SIG-M5 treated with dmso at 0.1 percent for 504 hours (cell line): ENCODE measurements at regions not wholly inside any gene's neighbourhood (a gene's known extent, or its start where the extent isn't known, plus 50 kb on each side); places are given as distances from the start of the nearest gene placed in this dataset.

ENCODE experiments used
- DNase-seq: peaks from one replicate; lab custom pipeline; 2025; ENCODE audit not compliant: unreplicated experiment; lab: John Stamatoyannopoulos, UW

DNA sequence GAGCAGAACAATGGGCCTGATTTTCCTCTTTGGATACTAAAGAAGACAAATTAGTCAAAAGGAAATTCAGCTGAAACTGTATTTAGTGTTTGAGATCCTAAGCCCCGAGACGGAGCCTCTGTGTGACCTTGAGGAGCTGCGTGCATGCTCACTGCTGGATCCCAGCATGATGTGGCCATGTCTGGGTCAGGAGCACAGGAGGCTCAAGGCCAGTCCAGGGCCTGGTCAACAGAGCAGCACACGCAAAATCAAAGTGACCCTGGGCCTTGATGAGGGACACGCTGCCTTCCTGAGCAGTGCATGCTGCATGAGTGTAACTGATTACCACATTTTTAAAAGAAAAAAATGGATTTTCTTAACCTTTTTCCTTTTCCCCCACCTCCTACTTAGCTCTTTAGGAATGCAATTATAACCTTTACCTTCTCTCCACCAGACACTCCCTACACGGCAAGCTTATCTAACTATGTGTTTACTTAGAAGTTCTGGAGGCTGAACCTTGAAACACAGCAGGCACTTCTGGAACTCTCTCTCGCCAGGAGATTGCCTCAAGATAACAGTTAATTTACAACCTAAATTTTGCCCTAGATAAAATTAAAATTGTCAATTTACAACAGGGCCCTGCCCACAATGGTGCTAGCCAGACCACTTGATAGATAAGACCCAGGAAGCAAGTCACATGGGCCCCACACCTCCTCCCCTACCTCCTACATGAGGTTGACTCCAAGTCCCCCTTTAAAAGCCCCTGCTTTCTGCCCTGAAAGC is 144.6 kb downstream of the LRIG2 start:
- DNase-seq, result no peak

DNA sequence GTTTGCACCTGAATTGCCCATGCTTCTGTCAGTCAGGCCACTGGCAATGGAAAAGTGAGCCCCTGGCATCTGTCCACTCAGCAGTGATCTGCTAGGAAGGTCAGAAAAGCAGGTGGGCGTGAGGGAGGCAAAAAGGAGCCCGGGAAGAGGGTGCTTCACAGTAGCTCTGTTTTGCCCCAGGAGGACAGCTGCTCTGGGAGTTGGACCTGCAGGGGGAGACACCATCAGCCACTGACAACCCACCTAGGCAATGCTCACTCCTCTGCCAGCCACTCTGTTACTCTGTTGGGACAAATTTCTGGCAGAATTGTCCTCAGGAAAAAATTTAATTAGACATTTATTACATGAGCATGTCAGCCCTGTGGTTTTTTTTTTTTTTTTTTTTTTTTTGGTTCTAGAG is 146.4 kb downstream of the LRIG2 start:
- no peak for DNase-seq

DNA sequence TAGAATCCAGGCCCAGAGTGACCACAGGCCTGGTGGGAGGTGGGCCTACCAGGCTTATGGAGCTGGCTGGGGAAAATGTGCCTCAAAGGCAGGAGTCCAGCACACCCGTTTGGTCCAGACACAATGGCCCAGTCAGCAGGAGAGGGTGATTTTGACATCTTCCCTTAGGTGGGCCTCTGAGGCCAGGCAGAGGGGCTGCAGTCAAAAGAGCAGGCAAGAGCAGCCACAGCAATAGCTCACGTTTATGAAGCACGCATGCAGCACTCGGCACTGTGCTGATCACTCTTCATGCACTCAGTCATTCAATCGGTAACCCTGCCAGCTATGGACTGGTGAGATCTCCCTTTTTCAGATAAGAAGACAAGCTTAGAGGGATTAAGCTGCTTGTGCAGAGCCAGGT is 146.8 kb downstream of the LRIG2 start:
- DNase-seq, result no peak

DNA sequence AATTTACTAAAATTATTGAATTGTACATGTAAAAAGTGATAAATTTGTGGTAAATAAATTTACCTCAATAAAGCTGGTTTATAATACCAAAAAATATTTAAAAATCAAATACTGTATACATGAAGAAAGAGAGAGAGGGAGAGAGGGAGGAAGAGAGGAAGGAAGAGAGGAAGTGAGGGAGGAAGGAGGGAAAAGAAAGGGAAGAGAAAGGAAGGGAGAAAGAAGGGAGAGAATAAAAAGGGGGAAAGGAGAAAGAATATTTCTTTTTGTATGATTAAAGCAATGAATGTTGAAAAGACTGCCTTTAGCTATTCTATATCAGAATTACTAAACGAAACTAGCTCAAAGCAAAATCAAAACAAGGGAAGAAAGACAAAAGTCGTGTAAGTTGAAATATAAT is 150.0 kb downstream of the LRIG2 start:
- no peak for DNase-seq

DNA sequence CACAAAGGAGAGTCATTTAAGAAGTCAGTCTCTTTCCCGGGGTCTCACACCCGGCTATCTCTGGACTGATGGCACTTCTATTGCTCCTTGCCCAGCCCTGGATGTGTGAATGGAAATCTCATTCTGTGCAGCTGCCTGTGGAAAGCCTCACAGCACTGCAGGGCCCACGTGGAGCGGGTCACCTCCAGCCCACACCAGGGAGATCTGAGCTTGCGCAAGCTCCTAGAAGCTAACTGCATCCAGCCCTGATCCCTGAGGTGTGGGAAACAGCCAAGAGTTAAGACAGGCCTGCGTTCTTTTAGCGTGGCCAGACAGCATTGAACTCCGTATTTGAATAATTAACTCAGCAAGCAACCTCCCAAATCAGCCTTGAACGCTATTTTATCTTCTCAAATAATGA is 150.5 kb downstream of the LRIG2 start:
- DNase-seq, result no peak

DNA sequence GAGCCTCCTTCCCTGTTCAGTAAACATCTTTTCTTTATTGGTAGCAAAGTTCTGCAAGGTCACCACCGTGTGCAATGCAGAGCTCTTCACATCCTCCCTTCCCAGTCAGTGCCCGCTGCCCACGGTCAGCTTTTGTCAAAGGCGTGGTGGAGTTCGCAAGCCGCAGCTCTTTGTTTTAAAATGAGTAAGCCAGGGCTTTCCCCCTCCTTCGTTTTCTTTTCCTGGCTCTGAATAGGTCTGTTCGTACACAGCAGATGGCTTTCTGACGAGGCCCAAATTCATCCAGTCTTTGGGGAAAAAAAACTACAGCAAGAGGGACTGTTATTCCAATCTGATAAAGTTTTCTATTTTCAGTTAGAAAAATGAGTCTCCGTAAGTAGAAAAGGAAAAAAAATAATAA is 153.2 kb downstream of the LRIG2 start:
- DNase-seq, result no peak

DNA sequence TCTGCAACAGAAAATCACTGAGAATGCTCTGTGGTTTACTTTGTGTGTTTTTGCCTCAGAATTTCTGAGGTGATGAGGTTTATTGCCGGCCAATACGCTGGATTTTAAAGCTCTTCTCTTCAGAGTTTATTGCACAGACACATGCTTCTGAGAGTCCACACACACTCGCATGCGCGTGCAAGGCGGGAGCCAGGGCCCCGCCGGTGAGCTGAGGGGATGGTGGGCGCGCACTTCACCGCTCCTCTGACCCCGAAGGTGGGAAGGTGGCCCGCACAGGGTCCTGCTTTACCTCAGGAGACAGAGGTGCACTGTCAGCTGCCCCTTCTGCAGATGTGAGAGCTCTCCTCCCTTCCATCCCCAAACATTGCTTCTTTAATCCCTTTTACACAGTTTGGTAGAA is 158.4 kb upstream of the MAGI3 start:
- no peak for DNase-seq

DNA sequence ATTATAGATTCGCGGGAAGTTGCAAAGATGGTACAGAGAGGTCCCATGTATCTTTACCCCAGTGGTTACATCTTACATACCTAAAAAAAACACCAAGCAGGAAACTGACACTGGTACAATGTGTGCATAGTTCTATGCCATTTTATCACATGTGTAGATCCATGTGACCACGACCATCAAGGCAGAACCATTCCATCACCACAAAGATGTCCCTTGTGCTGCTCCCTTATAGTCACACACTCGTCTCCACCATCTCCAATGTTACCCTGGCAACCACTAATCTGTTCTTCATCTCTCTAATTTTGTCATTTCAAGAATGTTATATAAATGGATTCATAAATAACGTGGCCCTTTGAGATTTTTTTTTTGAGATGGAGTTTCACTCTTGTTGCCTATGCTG is 156.9 kb upstream of the MAGI3 start:
- DNase-seq, result no peak

DNA sequence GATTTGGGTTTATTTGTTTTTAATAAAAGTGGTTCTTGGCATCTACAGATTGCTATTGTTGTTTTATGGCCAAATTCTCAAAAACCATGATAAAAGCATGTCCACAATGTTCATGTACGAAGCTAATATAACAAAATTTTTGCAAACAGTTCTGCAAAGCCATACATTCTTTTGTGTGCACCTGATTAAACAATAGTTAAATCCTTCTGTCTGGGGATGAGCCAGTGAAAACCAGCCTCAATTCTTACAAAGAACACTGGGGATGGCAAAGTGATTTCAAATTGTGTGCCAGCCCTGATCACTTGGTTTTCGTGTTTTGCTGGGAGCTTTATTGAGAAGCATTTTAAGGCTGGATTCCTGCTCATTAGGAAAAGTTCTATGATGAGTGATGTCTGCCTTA is 149.1 kb upstream of the MAGI3 start:
- no peak for DNase-seq

DNA sequence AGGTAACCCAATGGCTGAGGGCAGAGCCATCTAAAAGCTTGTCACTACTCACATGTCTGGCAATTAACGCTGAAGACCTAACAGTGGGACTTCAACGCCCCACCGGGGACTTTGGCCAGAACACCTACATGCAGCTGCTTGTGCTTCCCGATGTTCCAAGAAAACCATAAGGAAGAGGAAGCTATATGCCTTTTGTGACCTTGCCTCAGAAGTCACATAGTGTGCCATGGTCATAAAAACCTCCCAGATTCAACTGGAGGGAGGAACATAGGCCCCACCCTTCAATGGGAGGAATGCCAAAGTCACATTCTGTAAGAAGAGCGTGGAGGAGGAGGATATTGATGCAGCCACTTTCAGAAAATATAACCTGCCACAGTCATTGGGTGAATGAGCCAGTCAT is 147.8 kb upstream of the MAGI3 start:
- DNase-seq, result no peak

DNA sequence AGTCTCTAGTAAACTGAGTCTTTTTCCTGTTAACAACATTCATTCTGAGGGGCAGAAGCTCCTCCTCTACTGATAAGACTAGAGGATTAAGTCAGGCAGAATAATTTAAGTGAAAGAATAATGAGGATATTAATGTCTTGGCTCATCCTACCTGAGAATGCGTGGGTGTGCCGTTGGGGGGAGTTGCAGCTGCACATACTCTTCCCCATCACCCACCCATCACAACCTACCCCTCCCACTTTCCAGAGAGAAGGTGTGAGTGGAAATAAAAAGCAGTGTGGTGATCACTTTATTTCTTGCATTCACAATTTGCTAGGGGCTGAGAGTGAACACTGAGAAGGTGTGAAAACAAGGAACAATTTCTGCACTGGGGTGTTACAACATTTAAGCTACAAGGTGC is 146.8 kb upstream of the MAGI3 start:
- DNase-seq, result no peak

DNA sequence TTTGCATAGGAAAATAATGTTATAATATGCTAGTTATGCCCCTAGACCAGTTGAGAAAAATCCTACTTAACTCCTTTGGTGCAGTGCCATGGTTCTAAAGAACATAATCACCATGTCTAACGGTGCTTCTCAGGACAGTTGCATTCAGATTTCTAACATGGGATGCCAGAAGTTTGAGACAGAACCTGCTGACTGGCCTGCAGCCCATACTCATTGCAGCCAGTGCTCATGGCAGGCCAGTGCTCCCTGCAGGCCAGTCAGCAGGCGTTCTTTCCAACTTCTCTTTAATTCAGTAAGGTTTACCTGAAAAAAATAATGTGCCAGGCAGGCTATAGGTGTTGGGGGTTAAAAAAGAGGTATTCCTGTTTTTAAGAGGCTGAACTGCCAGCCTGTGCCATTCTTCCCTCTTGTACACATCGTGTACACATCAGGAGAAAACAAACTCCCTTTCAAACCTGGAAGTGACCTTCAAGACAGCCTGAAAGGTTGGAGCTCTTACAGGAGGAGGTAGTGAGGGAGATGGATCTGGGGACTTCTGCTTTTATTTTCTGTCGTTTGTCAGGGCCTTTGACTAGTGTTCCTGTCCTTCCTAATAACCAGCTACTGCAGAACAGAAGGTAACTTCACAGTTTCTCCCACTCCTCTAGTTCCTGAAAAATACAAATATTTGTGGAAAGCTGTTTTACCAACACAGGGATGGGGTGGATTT is 146.0 kb upstream of the MAGI3 start:
- no peak for DNase-seq

DNA sequence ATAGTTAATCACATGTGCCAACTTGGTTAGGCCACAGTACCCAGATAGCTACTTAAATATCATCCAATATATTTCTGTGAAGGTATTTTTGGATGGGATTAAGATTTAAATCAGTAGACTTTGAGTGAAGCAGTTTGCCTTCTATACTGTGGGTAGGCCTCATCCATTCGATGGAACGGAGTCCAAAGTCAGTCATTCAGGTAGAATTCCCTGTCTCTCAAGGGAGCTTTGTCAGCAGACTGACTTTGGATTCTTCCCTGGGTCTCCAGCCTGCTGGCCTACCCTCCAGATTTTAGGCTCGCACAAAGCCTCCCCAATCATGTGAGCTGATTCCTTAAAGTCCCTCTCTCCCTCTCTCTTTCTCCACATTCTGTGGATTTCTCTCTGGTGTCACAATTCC is 145.1 kb upstream of the MAGI3 start:
- DNase-seq, result no peak

DNA sequence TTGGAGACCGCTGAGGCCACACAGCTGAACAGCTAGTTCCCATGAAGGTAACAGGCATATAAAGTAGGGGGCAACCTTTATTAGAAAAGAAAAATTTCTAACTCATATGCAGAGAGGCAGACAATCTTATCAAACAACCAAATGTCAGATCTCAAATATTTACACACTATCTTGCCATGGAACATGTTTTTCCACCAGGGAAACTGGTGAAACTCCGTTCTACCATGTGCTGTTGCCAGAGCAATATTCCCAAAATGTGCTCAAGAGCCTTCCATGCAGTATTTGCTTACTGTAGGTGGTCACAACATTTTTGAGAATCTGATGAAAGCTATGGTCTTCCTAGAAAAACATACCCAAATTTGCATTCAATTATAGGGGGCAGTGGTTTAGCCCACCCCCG is 143.4 kb upstream of the MAGI3 start:
- no peak for DNase-seq

DNA sequence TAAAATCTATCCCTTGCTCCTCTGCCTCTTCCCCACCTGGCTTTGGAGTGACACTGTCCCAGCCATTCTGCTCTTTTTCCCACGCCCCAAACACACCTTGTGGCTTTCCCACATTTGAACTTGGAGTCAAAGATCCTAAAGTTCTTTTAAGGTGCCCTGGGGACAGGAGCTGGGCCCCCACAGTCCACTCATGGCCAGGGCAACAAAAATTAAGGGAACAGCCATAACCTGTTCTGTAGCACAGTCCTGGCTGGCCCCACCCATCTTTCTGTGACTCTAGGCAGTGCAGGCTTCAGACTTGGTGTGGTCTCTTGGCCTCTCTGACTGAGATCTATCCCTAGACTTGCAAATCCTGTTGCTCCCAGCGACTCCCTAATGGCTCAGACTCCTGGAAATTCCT is 143.0 kb upstream of the MAGI3 start:
- peak; percentile 13 for DNase-seq

DNA sequence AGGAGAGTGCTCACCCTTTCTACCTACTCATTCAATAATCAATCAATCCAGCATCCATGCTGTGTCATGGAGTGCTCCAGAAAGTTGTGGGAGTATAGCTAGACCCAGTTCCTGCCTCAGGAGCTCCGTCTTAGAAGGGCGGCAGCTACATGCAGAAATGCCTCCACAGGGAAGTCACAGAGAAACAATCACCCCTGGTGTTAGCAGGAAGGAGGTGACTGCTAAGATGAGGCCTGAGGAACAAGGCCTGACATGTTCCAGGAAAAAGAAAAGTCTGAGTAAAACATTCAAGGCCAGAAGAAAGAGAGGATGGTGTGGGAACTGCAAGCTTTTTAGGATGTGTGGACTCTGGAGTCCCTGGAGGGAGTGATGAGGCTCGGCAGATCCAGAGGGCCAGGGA is 142.5 kb upstream of the MAGI3 start:
- DNase-seq, result no peak

DNA sequence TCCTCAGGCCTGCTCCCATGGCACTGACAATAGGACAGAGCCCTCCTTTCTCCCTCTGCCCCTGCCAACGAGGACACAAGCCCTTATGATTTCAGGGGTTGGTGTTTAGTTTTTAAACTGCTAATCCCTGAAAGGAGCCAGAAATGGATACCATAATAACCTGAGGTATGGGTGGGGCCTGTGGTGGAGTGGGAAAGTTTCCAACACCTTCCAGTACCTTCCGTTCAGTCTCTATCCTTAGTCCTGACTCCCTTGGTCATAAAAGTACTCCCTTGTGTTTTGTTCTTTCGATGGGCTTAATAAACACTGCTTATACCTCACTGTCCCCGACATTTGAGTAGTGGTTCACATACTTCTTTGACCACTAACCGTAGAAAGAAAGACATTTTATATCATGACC is 141.8 kb upstream of the MAGI3 start:
- DNase-seq, result no peak

DNA sequence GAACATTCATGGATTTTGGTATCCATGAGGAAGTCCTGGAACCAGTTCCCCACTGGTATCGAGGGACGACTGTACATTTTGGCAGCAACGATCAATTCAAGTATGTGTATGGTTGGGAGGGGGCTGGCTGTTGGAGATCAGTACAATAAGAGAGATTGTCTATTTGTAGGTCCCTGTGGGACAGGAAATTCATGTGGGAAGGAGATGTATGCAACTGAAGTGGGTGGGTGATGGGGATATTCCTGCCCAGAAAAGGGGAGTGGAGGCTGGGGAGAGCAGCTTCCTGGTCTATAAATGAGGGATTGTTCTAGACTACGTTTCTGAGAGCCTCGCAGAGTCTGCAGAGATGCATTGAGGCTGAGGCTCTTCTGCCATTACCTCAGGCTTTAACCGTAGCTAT is 140.2 kb upstream of the MAGI3 start:
- DNase-seq, result no peak

DNA sequence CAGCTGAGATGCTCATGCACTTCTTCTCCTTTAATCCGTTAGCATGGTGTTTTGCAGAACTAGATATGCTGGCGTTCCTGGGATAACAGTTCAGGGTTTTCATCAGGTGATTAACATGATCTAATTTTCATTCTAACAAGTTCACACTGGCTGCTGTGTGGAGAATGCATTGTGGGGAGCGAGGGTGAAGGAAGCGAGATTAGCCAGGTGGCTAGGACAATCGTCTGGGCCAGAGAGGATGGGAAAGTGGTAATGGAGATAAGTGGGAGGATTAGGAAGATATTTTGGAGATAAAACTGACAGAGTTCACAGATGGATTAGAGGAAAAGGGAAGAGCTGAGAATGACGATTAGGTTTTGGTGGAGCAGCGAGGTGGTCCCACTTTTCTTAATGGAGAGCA is 138.1 kb upstream of the MAGI3 start:
- DNase-seq, result no peak

DNA sequence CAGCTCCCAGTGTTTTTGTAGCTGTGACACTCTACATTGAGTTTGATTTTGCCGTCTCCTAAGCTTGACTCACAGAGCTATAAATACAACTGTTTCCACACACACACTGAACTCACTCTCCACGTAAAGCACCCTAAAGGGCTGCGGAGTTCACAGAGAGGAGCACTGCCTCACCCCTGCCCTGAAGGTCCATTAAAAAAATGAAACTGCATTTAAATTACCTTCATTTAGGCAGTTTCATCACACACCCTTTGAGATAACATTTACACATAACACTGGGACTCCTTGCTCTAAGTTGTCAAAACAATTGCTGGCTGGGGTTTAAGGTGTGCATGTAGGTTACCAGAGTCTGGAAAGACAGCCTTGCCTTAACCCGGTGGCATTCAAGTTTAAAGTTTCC is 137.1 kb upstream of the MAGI3 start:
- DNase-seq, result no peak

DNA sequence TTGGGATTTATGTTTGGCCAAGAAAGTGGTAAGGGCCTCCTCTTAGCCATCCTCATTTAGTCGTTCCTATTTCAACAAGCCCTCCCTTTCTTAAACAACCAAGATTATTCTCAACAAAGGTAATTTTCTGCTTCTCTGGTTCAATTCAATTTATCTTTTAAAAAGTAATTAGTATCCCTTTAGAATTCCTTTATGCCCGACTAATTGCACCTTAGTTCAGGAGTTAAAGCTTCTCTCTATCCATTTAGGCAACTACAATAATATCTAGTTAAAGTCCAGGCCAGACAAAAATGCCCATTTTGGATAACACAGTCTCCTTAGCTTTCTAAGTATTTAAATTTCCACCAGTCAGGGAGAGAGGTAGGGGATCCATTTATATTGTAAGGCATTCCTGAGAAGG is 136.7 kb upstream of the MAGI3 start:
- DNase-seq, result no peak

DNA sequence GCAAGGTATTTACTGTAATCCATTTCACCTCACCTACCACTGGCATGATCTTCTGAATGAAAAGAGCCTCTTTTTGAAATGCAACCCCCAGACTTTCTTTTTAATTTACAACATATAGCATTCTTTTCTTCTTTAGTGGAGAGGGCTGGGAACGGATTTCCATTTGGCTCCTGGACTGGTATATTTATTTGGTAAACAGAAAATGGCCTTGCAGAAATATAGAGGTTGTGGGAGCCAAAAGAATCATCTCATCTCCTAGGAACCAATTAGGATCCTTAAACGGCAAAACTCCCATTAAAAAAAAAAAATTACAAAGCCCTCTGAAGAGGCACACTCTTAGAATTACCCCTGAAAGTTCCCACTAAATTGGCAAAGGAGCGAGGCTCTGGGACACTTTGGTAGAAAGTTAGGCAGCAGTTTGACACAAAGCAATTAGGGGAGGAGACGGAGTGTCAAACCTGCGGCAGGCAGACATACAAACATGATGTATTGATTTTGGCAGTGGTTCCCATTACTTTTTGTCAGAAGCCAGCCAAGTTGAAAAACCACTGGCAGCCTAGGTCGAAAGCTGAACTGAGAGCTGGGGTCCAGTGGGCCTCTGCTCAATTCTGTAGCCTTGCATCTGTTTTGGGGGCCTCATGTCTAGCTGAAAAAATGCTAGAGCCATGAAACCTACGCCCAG is 135.1 kb upstream of the MAGI3 start:
- DNase-seq, result no peak
